ENCODE measurements at regions not wholly inside any gene's neighbourhood (a gene's known extent, or its start where the extent isn't known, plus 50 kb on each side); places are given as distances from the start of the nearest gene placed in this dataset.

DNA sequence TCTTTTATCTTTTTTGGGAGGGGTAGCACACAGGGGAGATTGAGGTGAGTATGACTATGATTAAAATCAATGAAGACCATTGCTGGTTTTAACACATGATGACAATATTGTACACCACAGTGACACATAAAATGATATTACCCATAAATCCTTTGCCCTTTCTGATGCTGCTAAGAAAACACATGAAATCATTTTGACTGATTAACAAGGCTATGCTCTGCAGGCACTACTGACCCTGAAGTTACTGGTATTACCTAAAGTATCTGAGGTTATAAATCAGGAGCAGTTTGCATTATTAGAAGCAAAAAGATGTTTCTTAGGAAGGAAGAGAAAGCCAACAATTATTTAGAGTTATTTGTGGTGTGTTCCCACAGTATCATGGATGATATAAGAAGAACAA, 701.2 kb upstream of the PTBP2 start:
- DNase-seq = no peak

DNA sequence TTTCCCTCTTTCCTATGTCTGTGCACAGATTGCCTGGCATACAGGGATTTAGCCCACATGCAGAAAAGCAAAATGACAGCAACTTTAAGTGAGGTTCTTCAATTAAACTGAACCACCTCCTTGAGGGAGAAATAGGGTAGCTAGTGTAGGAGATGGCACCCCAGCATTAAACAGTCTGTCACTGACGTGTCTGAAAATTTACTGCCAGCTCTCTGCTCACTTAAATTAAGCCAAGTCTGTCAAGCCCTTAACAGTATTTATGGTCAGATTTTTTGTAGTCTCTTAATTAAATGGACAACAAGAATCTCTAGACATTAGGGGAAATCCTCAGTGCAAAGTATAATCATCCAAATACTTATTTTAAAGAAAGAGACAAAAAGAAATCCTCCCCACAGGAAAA, 696.5 kb upstream of the PTBP2 start:
- no peak for DNase-seq

DNA sequence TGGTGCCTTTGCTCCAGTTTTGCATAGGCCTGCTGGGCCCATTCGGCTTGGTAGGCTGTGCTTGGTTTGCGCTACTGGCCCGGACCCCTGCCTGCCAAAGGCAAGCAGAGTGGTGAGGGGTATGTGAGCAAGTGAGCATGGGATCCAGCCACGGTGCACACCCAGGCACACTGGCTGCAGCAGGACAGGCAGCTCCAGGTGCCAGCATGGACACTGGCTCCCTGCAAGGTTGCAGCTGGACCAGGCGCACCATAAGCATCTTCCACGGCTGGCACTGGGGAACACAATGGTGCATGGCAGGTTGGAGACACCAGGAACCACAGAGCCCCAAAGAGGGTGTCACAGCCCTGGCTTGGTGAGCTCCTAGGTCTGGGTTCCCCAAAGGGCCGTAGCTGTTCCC, 693.5 kb upstream of the PTBP2 start:
- DNase-seq = no peak

DNA sequence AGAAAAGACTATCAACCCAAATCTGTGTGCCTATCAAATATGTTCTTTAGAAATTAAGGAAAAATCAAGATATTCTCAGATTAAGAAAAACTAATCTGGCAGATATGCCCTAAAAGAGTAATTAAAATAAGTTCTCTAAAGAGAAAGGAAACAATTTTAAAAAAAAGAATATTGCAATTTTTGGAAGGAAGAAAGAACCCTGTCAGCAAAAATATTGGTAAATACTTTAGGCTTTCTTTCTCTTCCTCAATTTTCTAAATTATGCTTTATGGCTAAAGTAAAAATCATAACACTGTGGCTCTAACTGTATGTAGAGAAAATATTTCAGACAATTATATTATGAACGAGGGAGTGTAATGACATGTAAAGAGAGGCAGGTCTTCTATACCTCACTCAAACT, 691.3 kb upstream of the PTBP2 start:
- DNase-seq = no peak

DNA sequence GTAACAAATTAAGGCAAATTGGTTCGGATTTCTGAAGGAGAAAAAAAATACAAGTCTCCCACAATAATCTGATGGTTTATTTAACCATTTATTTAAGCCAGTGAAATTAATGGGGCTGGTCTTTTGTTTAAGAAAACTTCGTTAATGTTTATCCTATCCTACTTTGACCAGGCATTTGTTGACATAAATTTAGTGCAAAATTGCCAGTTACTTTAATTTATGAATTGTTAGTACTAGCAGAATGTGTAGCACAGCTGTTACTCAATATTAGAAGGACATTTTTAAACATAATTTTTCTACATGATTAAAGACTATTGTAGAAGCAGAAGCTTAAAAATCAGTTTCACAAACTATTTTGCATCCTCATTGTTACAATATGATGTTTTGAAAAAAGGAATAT, 687.6 kb upstream of the PTBP2 start:
- DNase-seq = no peak

DNA sequence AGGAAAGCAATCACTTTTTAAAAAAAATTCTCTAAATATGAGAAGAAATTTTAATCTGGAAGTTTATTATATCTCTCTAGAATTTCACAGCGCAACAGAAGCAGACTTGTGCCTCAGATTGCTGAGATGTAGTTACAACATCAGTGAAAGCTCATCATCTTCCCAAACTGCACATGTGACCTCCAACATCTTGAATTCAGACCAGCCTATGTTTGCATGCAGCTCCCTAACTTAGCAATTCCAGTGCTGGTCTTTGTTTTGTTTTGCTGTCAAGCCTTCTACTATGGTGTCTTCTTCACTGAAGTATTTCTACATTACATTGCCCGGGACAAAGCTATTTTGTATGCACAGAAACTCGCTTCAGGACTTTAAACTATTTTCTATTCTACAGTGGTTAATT, 684.8 kb upstream of the PTBP2 start:
- DNase-seq = no peak

DNA sequence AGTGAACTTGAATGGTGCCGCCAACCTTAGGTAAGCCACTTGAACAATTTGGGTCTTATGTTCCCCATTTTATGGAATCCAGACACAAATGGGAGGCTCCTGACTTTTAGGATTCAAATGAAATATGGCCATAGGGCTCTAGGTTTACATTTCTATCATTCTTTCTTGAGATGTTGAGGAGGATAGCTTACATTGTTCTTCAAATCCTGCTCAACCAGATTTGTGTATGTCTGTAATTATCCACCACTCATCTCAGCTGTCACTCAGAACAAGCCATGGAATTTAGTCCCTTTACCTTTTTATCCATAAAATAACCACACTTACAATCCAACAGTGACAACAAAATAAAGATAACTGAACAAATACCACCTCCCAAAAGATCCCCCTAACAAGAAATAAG, 682.9 kb upstream of the PTBP2 start:
- no peak for DNase-seq

DNA sequence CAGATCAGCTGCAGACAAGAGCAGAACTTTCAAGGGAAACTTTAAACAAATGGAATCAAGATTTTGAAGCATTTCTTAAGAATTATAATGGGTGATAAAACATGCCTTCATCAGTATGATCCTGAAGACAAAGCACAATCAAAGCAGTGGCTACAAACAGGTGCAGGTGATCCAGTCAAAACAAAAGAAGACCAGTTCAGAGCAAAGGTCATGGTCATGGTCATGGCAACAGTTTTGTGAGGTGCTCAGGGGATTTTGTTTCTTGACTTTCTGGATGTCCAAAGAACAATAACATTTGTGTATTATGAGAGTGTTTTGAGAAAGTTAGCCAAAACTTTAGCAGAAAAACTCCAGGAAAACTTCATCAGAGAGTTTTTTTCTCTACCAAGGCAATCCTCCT, 681.7 kb upstream of the PTBP2 start:
- DNase-seq = no peak

DNA sequence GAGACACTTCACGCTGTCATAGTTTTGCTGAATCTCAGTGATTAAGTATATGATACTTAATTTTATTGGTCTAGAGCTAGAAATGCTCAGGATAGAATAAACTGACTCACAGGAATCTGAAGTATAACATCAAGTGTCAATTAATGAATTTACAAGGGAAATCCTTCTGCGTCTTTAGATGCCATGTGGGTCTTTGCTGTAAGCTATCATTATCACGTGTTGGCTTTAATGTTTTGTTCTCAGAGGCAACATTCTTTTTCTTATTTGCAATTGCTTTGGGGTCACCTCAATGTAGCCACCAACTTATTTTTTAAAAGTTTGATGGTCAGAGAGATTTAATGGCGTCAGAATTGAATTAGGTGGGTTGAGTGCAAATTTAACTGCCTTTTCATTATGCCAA, 680.1 kb upstream of the PTBP2 start:
- no peak for DNase-seq

DNA sequence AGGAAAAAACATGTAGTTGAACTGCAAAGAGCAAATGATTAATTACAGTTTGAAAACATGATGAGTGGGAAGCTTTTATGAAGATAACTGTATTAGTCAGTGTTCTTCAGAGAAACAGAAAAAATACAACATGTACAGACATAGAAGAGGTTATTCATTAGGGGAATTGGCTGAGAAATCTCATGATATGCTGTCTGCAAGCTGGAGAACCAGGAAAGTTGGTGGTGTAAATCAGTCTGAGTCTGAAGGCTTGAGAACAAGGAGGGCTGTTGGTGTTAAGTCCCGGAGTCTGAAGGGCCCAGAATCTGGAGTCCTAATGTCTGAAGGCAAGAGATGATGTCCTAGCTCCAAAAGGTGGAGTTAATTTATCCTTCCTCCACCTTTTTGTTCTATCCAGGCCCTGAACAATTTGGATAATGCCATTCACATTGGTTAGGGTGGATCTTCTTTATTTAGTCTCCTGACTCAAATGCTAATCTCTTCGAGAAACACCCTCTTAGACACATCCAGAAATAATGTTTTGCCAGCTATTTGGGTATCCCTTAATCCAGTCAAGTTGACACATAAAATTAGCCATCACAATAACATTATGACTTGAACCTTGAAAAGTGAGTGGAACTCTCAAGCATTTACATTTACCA, 672.9 kb upstream of the PTBP2 start:
- DNase-seq = no peak

DNA sequence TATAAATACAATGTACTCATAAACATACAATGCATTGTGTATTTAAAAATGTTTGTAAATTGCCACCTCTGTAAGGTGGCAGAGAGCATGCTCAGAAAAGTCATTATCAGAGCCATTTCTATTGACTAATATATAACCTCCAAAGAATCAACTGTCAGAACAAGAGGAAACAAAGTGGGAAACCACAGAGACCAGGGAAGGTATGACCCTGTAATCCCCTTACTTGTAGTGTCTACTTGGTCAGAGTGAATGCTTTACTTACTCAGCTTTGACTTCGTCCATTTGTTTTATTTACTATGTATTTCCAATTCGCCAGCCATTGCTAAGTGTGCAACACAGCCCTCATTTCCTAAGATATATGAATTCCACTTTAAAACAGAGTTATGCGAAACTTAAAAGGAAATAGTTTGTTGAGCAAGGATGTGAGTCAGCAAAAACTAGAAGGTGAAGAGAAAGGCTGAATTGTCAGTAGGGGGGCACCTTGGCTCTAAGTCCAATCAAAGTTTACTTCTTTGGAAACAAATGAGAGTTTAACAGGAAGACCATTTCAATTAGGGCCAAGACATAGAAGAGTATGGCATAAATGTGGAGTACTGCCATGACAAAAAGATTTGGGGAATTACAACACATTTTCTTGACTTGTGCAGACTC, 671.7 kb upstream of the PTBP2 start:
- DNase-seq = no peak

DNA sequence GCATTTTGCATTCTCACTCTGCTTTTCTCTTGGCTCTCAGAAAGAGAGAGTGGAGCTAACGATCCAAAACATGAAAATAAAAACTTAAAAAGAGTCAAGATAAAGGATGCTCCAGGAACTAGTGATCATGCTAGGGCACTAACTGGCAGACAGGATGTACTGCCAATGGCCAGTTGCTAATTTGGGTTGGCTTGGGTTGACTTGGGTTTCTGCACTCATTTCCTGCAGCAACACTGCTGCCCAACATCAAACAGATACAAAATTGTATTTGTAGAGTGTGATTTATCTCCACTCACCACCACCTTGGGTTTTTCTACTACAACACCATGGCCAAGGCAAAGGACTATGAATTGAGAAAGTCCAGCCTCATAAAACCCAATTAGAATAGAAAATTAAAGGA, 662.3 kb upstream of the PTBP2 start:
- no peak for DNase-seq

DNA sequence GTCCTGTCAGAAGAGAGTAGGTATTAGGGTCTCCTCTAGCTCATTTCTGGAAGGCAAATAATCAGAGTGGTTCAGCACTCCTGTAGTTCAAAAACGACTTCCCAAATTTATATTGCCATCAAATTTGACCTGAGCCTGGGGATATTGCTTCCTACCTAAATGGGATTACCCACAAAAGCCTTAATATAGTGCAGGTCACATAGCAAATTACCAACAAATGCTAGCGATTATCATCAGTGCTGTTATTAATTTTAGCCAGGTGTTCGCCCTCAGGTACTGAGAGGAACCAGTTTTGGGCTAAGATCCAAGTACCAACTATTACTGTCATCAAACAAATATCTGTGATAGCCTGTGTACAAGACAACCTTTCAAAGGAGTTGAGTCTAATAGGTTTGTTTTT, 661.8 kb upstream of the PTBP2 start:
- DNase-seq = no peak

DNA sequence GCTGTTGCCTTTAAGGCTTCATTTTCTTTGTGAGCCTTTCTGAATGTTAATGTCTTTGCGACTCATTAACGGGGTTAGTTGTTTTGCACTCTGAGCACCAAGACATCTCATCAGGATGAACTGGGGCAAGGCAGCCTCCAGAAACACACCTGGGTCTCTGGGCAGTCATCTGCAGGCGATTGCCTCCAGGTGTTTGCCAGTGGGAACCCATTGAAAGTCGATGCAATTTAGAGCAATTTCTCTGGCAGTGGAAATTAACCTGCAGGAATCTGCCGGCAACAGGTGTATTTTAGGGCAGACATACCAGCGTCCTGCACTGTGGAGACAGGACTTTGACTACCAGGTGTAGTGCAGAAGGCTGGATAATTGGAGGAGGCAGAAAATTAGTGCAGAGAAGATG, 661.0 kb upstream of the PTBP2 start:
- DNase-seq = no peak

DNA sequence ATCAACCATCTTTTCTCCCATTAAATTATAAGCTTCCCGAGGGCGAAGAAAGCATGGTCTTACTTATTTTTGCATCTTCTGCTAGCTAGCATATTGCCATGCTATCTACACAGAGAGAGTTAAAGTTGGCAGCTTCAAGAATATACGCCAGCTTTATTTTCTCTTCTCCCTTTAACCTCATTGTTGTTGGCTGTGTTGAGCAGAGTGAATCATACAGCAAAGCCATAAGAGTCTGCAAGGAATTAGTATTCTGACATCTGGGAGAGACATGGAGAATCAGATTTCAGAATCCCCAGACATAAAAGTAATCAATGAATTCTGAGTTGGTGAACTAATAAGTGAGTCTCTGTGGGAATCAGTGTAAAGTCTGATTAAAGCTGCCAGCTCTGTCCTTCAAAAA, 649.6 kb upstream of the PTBP2 start:
- no peak for DNase-seq

DNA sequence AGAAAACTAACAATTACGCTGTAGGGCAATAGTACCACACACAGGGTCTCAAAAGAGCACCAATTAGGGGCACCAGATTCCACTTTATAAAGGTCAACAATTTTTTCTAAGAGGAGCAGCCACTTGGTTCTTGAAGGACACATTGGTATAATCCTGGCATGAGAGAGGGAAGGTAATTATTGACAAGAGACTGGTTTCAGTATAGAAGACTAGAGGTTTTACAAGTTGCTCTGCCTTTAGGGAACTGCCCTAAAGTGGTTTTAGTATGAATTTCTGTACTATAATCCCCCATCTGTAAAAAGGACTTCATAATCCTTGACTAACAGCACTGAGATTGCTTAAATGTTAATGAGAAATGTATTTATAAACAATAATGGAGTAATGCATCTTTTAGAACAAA, 648.5 kb upstream of the PTBP2 start:
- no peak for DNase-seq

DNA sequence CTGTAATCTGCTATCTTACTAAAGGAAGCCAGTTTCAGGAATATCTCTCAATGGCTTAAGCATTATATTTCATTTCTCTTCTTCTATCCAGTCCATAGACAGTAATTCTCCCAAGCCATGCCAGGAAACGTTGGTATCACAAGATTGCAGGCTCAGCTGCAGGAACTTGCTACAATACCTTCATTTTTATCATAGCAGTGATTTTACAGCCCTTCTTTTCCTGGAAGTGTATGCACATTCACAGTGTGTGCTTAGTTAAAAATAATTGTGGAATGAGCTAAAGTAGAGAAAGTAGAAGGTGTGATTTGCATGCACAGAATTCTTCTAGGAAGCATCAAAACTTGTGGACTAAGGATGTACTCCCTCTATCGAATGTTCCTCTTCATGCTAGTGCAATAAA, 647.2 kb upstream of the PTBP2 start:
- DNase-seq = no peak

DNA sequence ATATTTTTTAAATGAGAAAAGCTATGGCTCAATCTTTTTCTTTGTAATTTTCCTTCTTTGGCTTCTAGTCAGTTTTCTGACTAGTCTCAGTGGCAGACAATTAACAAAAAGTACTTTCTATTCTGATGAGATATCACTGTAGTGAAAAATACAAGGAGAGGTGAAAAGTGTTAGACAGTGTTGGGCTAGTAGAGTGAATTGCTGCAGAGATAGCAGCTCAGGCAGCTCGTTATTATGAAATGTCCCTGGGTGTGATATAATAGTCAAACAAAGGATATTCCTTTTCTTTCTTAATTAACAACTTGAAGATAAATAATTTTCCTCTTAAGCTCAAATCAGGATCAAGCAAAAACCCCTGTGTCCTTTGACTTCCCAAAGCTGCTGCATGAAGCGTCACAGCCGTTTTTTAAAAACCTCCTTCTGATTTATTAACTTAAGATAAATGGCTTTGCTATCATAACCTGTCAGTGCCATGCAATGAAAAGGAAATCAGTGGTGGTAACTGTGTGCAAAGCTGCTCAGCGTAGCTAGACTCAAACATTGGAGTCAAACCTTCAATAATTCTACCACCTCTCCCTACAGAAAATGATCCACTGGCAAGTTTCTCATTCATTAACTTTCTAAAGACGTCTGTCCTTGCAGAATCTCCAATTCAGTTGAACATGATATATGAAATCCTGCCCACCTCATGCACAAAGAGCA, 646.6 kb upstream of the PTBP2 start:
- DNase-seq = no peak

DNA sequence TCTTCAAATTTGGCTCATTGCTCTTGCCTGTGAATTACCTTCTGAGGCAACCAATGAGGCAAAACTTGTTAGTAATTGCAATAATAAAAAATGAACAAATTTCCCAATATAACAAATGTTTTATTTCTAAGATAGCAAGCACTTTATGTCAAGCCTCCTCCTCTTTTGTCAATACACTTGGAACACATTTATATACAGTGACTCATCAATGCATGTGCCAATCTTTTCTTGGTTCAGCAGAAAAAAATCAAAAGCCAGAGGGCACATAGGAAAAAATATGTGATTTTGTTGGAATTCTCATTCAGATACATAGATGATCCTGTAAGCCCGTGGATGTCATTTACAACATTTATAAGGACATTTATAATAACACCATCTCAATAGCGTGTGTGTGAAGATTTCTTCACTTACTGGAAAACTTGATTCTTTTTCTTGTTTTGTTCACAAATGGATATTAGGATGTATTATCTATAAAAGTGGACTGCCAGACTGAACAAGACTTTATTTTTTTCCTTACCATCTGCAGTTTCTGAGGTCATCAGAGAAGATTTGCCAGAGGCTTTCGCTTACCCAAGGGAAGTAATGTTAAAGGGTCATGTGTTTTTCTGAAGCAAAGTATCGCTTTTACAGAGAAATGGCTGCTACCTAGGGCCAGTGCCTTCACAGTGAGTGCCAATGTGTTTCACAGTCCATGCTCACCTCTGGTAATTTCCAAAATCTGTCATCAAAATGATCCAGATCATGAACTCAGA, 645.7 kb upstream of the PTBP2 start:
- DNase-seq = no peak

DNA sequence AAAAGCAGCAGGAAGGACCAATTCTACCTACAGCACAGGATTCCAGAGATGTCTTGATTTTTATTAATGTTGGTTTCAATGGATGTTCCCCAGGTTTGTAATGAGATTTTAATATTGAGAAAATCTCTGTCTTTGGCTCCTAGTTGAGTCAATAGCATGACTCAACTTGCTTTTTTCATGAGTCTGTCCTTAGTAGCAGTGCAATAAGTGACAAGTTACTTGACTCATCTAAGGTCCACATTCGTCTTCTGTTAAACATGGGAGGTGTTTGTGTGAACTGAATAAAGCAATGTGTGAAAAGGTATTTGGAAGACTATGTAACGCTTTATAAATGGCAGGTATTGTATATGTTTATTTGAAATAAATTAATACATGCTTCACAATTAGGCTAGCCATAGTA, 645.0 kb upstream of the PTBP2 start:
- no peak for DNase-seq

DNA sequence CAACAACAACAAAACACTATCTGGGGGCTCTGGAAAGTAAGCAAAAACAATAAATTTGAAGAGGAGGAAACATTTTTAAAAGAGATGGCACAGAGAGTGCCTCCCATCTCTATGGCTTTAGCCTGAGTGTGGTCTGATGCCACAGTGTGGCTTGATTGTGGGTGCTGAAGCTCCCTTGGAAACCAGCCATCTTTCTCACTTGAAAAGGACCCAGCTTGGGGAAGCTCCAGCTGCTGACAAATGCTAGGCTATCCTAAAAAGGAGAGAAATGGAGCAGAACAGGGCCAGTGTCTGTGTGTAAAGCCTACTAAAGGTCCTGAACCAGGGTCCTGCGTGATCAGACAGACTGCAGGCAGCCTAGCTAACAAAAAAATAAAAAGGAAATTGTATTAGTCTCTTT, 642.0 kb upstream of the PTBP2 start:
- peak; percentile 19 for DNase-seq

DNA sequence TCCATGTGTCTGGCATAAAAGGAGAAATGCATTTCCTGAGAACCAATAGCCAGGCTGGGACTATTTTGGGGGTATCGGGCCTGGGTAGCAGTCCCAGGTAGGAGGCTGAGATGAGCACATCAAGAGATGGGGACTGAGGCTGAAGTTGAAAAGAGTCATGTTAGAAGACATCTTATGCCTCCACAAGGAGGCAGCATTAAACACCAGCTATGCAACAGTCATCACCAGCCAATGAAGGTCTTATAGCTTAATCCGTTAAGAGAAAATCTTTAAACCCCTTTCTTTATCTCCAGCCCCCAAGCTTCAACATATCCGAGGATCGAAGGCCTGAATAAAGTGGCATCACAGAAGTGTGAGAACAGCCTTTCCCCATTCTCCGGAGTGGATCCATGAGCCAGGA, 640.7 kb upstream of the PTBP2 start:
- DNase-seq = no peak

DNA sequence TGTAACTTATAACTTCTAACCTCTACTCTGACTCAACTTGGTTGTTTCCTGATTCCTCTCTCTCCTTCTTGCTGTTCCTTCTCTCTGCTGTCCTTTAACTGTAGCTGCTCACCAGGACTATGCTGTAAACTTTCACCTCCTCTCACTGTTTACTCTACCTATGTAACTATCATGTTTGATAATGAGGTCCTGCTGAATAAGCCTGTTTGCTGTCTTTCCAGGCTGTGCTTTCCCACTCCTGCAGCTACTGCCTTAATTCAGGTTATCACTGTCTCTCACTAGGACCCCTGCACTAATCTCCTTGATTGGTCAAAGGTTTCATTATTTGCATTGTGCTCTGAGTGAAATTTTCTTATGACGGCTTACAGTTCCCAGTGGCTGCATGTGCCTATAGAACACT, 633.9 kb upstream of the PTBP2 start:
- no peak for DNase-seq

DNA sequence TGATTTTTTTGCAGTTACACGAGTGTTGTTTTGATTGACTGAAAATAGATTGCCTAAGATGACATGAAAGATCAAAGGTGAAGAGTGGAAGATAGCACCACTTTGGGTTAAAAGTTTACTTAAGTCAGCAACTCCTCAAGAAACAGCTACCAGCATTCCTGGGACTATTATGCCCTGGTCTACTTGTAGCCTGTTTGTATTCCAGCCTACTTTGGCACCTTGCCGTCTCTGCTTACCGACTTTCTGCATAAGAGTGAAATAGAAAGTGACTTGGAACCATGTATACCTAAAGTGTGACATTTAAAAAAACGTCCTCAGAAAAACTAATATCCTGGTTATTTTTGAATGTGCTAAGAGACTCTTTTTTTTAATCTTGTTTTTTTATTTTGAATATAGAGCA, 631.5 kb upstream of the PTBP2 start:
- DNase-seq = no peak

Measured in NCI-H1092 treated with DMSO at 0.1 percent for 48 hours (cell line).